SK-N-SH treated with all-trans-retinoic acid at 6 μM for 48 hours (cell line): ENCODE measurements at regions not wholly inside any gene's neighbourhood (a gene's known extent, or its start where the extent isn't known, plus 50 kb on each side); places are given as distances from the start of the nearest gene placed in this dataset.

Experiments
- CSDC2 ChIP-seq: fragments of 250-450 bp; sonication (Bioruptor Pico); IDR thresholded peaks from 2 replicates; pipeline ENCODE4 v1.5.0; 2020; ENCODE audit warnings: mild to moderate bottlenecking, moderate library complexity
- SNAI2 ChIP-seq: fragments of 250-450 bp; sonication (Bioruptor Pico); IDR thresholded peaks from 2 replicates; pipeline ENCODE4 v1.5.0; 2020; ENCODE audit warnings: mild to moderate bottlenecking, moderate library complexity
- ZNF70 ChIP-seq: fragments of 450-650 bp; formaldehyde crosslinking; IDR thresholded peaks from 2 replicates; pipeline ENCODE4 v1.5.0; 2020; ENCODE audit warnings: mild to moderate bottlenecking, moderate library complexity

GRCh38 chr10:31664803-31665202 lies 263.8 kb downstream of the ARHGAP12 start:
- TF ChIP-seq ZNF70 (CRISPR knock-in tag) (no peak), SNAI2 (CRISPR knock-in tag) (no peak), CSDC2 (CRISPR knock-in tag) (no peak)
